ENCODE measurements at regions not wholly inside any gene's neighbourhood (a gene's known extent, or its start where the extent isn't known, plus 50 kb on each side); places are given as distances from the start of the nearest gene placed in this dataset.

DNA sequence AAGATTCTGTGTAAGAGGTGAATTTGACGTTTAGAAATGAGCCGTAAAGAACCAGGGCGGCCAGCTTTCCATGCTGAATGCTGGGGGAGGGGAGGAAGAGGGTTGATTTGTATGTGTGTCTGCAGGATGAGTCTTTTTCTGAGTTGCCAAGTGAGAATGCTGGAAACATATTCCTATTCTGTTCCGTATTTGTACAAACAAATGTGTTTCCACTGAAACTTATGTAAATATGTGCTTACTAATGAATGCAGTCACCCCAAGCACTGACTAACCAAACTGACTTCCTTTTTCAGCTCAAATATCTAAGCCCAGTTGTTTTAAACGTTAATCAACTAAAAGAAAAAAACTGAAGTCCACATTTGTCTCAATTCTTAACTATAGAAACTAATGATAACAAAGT is 74.9 kb upstream of the APCDD1 start:
- no peak overlapping the region for H3K4me3 ChIP-seq
- peak overlapping the region in 1 of 2 donors; percentile 6 for H3K27ac ChIP-seq
- intact Hi-C loops (cut with DNase I), result no loop called here
- DNase-seq, result no peak
- peaks cover 4 to 19% of the 10 kb centered on the region in 2 donors for H3K4me1 ChIP-seq
- TF ChIP-seq, protein P1, sequence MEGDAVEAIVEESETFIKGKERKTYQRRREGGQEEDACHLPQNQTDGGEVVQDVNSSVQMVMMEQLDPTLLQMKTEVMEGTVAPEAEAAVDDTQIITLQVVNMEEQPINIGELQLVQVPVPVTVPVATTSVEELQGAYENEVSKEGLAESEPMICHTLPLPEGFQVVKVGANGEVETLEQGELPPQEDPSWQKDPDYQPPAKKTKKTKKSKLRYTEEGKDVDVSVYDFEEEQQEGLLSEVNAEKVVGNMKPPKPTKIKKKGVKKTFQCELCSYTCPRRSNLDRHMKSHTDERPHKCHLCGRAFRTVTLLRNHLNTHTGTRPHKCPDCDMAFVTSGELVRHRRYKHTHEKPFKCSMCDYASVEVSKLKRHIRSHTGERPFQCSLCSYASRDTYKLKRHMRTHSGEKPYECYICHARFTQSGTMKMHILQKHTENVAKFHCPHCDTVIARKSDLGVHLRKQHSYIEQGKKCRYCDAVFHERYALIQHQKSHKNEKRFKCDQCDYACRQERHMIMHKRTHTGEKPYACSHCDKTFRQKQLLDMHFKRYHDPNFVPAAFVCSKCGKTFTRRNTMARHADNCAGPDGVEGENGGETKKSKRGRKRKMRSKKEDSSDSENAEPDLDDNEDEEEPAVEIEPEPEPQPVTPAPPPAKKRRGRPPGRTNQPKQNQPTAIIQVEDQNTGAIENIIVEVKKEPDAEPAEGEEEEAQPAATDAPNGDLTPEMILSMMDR (IDR thresholded peaks at IDR 0.05), result no peak
- H3K36me3 ChIP-seq, result no peaks in the 10 kb centered on the region
- ATAC-seq, result no peak
- no peaks in the 10 kb centered on the region for H3K9me3 ChIP-seq
- H3K27me3 ChIP-seq, result no peaks in the 10 kb centered on the region

DNA sequence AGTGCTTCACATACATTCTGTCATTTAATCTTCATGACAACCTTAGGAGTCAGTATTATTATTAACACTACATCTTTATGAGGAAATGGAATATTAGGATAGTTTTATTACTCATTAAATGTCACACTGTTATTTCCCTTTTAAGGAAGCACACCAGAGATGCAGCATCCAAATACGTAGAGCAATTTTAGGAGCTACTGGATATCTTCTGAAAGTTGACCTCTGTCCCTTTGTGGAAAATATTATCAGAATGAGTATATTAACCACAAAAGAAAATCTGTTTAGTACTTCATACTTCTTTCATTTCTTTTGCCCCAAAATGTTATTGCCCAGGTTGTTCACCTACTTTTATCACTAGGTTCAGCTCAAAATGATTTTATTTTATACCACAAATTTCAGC is 72.9 kb upstream of the APCDD1 start:
- Histone ChIP-seq H3K4me3 (no peak overlapping the region), H3K36me3 (no peaks in the 10 kb centered on the region), H3K27ac (no peak overlapping the region), H3K9me3 (no peaks in the 10 kb centered on the region), H3K27me3 (no peaks in the 10 kb centered on the region), H3K4me1 (peaks cover 4 to 19% of the 10 kb centered on the region in 2 donors)
- intact Hi-C loops (cut with DNase I), result no loop called here
- DNase-seq, result no peak
- TF ChIP-seq, protein P1 (IDR thresholded peaks at IDR 0.05), result no peak
- no peak for ATAC-seq

DNA sequence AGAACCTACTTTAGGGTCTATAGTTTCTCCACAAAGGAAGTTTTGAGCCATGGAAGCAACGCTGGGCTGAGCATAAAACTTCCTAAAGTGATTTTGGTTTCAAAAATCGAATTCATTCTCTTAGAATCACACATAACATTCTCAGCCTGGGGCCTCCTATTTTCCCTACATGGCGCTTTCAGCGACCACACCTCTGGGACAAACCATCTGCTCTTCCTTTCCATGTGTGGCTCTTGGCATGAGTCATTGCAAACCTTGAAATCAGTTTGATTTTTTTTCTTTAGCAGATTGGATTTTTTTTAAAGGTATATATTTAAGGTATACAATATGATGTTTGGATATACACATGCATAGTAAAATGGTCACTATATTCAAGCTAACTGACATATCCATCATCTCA is 72.5 kb upstream of the APCDD1 start:
- TF ChIP-seq, protein P1 (IDR thresholded peaks at IDR 0.05), result no peak
- Histone ChIP-seq H3K4me3 (no peak overlapping the region), H3K4me1 (peaks cover 4 to 19% of the 10 kb centered on the region in 2 donors), H3K9me3 (no peaks in the 10 kb centered on the region), H3K27ac (no peak overlapping the region), H3K36me3 (no peaks in the 10 kb centered on the region), H3K27me3 (no peaks in the 10 kb centered on the region)
- ATAC-seq (no peak), DNase-seq (no peak)
- intact Hi-C loops (cut with DNase I), result no loop called here

DNA sequence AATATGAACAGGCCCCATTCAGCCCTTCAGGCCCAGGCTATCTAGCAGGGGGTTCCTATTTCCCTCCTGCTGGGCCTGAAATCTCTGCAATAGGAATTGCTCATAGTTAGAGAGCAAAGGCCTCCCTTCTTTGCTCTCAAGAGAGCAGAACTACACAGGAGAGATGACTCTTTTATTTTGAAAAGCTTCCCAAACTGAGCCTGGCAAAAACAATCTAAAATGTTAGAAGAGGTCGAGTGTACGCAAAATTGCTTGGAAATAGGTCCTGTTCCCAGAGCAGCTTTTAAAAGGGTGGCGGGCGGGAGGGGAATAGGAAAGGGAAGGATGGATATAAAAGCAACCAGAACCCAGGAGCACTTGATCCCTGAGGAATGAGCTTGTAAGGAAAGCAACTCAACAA is 68.4 kb upstream of the APCDD1 start:
- Histone ChIP-seq H3K9me3 (no peaks in the 10 kb centered on the region), H3K4me1 (no peaks in the 10 kb centered on the region), H3K36me3 (no peaks in the 10 kb centered on the region), H3K27me3 (no peaks in the 10 kb centered on the region), H3K27ac (no peak overlapping the region), H3K4me3 (no peak overlapping the region)
- ATAC-seq (no peak), DNase-seq (no peak)
- TF ChIP-seq, protein P1 (IDR thresholded peaks at IDR 0.05), result no peak
- intact Hi-C loops (cut with DNase I), result no loop called here

DNA sequence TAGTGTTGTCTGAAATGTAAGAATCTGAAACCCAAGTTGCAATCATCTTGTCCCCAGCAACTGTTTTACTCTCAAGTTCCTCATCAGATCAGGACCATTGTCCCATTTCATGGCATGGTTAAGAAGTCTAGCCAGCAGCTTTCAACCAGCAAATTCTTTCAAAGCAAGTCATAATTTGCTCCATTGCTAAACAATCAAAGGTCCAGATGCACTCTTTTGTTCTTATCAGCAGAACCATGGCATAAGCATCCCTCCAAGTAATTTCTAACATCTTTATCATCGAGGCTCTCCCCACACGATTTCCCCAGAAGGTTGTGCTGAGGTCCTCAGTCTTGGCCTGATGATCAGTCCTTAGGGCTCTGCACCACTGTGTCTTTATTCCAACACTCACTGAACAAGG is 67.5 kb upstream of the APCDD1 start:
- Histone ChIP-seq H3K36me3 (no peaks in the 10 kb centered on the region), H3K27ac (no peak overlapping the region), H3K4me3 (no peak overlapping the region), H3K4me1 (no peaks in the 10 kb centered on the region), H3K27me3 (no peaks in the 10 kb centered on the region), H3K9me3 (no peaks in the 10 kb centered on the region)
- DNase-seq (no peak), ATAC-seq (no peak)
- intact Hi-C loops (cut with DNase I), result no loop called here
- TF ChIP-seq, protein P1 (IDR thresholded peaks at IDR 0.05), result no peak
